Endothelial cell of umbilical vein (primary cell): ENCODE measurements at regions not wholly inside any gene's neighbourhood (a gene's known extent, or its start where the extent isn't known, plus 50 kb on each side); places are given as distances from the start of the nearest gene placed in this dataset.

Experiments
- BruUV-seq: library from RNA; stranded (reverse); fragments of 400-500 nt; replicated peaks from 2 replicates; lab custom pipeline; 2021; lab: Mats Ljungman, UMichigan
- CTCF ChIA-PET: fragments of 300-600, 350-600 bp; sonication (Branson Sonifier 250); formaldehyde crosslinking; loops from one replicate; lab custom pipeline; 2021; ENCODE audit warnings: antibody characterized with exemption, inconsistent platforms; lab: Charles Lee
- POLR2A ChIA-PET: fragments of 300-600, 350-600 bp; sonication (Branson Sonifier 250); formaldehyde crosslinking; loops from one replicate; lab custom pipeline; 2021; ENCODE audit warnings: antibody characterized with exemption, inconsistent platforms; lab: Charles Lee
- DNase-seq: peaks from one replicate; pipeline ENCODE4 v3.0.0-alpha.2; 2011; ENCODE audit warnings: low read depth, low spot score
- FAIRE-seq: peaks from 2 replicates; lab custom pipeline; 2011; peaks lifted over from hg19 to GRCh38; lab: Jason Lieb, UNC
- H2AFZ ChIP-seq: 2 replicates; pipeline ENCODE4 v1.6.0; 2012; ENCODE audit warnings: low read depth, low read length, control low read depth, inconsistent platforms
- H3K27ac ChIP-seq: 2 replicates; pipeline ENCODE4 v1.5.1; 2011; ENCODE audit warnings: low read depth, mild to moderate bottlenecking, control low read depth, low read length, moderate library complexity; ENCODE audit not compliant: insufficient read depth
- H3K27me3 ChIP-seq, 2 experiments: 2 replicates each; pipeline versions ENCODE4 v1.6.0 to v1.6.1; 2011; ENCODE audit warnings: low read length in 2 of 2, mixed read lengths in 1 of 2; ENCODE audit not compliant: control insufficient read depth in 2 of 2, insufficient read depth in 2 of 2
- H3K36me3 ChIP-seq, 2 experiments: 2 replicates in 1 of 2; 3 replicates in 1 of 2; pipeline ENCODE4 v1.5.1; 2011; ENCODE audit warnings: low read length in 2 of 2, mild to moderate bottlenecking in 1 of 2, moderate library complexity in 1 of 2; ENCODE audit not compliant: control insufficient read depth in 2 of 2, insufficient read depth in 2 of 2; ENCODE audit errors: extremely low read depth in 1 of 2
- H3K4me1 ChIP-seq: 3 replicates; pipeline ENCODE4 v1.5.1; 2011; ENCODE audit warnings: mild to moderate bottlenecking, low read length; ENCODE audit not compliant: control insufficient read depth, insufficient read depth; ENCODE audit errors: extremely low read depth
- H3K4me2 ChIP-seq: 2 replicates; pipeline ENCODE4 v1.6.1; 2011; ENCODE audit warnings: low read length, control low read depth, mixed read lengths; ENCODE audit not compliant: insufficient read depth
- H3K4me3 ChIP-seq, 3 experiments: fragments of 200-600 bp in 1 of 3; sonication (generic), shearing (Covaris generic) in 1 of 3; replicated peaks in 1 of 3; 2 replicates each; pipeline ENCODE4 v1.5.1; 2011 to 2016; ENCODE audit warnings: control low read depth in 3 of 3, low read length in 3 of 3, mild to moderate bottlenecking in 2 of 3, inconsistent platforms in 1 of 3, low read depth in 1 of 3, moderate library complexity in 1 of 3; ENCODE audit not compliant: insufficient read depth in 1 of 3
- H3K79me2 ChIP-seq: 2 replicates; pipeline ENCODE4 v1.6.0; 2012; ENCODE audit warnings: low read length, inconsistent platforms; ENCODE audit not compliant: control insufficient read depth, insufficient read depth
- H3K9ac ChIP-seq: replicated peaks from 2 replicates; pipeline ENCODE3; 2011; ENCODE audit warnings: low read length, control low read depth; ENCODE audit not compliant: insufficient read depth; ENCODE audit errors: extremely low read depth
- H3K9me1 ChIP-seq: replicated peaks from 3 replicates; pipeline ENCODE4 v1.6.0; 2011; ENCODE audit warnings: mild to moderate bottlenecking, low read length; ENCODE audit not compliant: control insufficient read depth, insufficient read depth; ENCODE audit errors: extremely low read depth
- H3K9me3 ChIP-seq: replicated peaks from 2 replicates; pipeline ENCODE4 v1.5.1; 2012; ENCODE audit warnings: low read length, inconsistent platforms; ENCODE audit not compliant: control insufficient read depth, insufficient read depth
- H4K20me1 ChIP-seq: replicated peaks from 2 replicates; pipeline ENCODE3; 2011; ENCODE audit warnings: mild to moderate bottlenecking, low read length; ENCODE audit not compliant: control insufficient read depth, insufficient read depth; ENCODE audit errors: extremely low read depth
- EZH2 ChIP-seq: IDR thresholded peaks from 2 replicates; pipeline ENCODE4 v1.6.1; 2012; ENCODE audit warnings: borderline replicate concordance, low read depth, mild to moderate bottlenecking, moderate library complexity, low read length, inconsistent platforms; ENCODE audit not compliant: severe bottlenecking
- FOS ChIP-seq: IDR thresholded peaks from 2 replicates; pipeline ENCODE4 v1.6.1; 2011; ENCODE audit warnings: mild to moderate bottlenecking, low read length, moderate library complexity, borderline replicate concordance; ENCODE audit not compliant: insufficient read depth
- GATA2 ChIP-seq: IDR thresholded peaks from 2 replicates; pipeline ENCODE4 v1.7.0; 2011; ENCODE audit warnings: low read depth, mild to moderate bottlenecking, moderate library complexity, mixed read lengths, low read length; ENCODE audit not compliant: insufficient read length, insufficient read depth
- JUN ChIP-seq: IDR thresholded peaks from 2 replicates; pipeline ENCODE4 v1.6.1; 2011; ENCODE audit warnings: borderline replicate concordance, low read depth; ENCODE audit not compliant: insufficient read length, insufficient read depth
- MYC ChIP-seq: IDR thresholded peaks from one replicate; pipeline ENCODE4 v1.6.1; 2011; ENCODE audit warnings: mild to moderate bottlenecking, low read depth, low read length
- POLR2A ChIP-seq: IDR thresholded peaks from 2 replicates; pipeline ENCODE4 v1.6.1; 2012; ENCODE audit warnings: low read depth, mild to moderate bottlenecking, control low read depth, low read length
- POLR2AphosphoS5 ChIP-seq: IDR thresholded peaks from 2 replicates; pipeline ENCODE4 v1.6.1; 2012; ENCODE audit warnings: low read depth, mild to moderate bottlenecking, control low read depth, low read length, moderate library complexity; ENCODE audit not compliant: insufficient read depth
- dilution Hi-C: fragments of 300-500 bp; cut with MboI; formaldehyde crosslinking; loops from one replicate; pipeline ENCODE4 v1.15.0; 2019; ENCODE audit warnings: low sequenced_read_pairs; ENCODE audit not compliant: extremely low pct_ligation_motif_present
- intact Hi-C: fragments of 100-400 bp; cut with micrococcal nuclease; formaldehyde crosslinking; loops from one replicate; pipeline ENCODE4 v1.10.0; 2022
- TF ChIP-seq, protein P1 (sequence below), 2 donors: IDR thresholded peaks; 1 replicate in 1 of 2; 2 replicates in 1 of 2; pipeline ENCODE4 v1.5.1; 2011; ENCODE audit warnings: low read length in 2 of 2, mild to moderate bottlenecking in 2 of 2, moderate library complexity in 2 of 2, control low read depth in 1 of 2, inconsistent platforms in 1 of 2, low read depth in 1 of 2; ENCODE audit not compliant: insufficient read depth in 1 of 2; ENCODE audit errors: extremely low read depth in 1 of 2
- TF ChIP-seq, protein P2 (sequence below): IDR thresholded peaks from 2 replicates; pipeline ENCODE4 v1.6.1; 2011; ENCODE audit not compliant: insufficient read depth, insufficient read length

DNA sequence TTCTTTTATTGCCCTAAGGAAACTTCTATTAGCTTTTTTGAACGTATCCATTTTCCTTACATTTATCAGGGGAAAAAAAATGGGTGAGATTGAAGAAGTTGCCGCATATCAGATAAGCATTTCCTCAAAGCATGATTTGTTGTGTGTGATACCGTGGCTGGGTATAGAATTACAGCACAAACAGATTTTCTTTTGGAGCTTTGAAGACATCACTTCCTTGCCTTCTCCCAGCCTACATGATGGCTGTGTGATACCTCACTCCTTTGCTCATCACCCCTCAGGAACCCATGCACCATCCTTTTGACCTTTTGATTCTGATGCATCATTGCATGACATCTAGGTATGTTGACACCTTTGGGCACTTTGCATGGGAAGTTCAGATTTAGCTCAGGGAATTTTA lies 1155.3 kb downstream of the BRD1 start:
- H3K27ac ChIP-seq: no peak overlapping the region
- dilution Hi-C loops (no loop called here), intact Hi-C loops (no loop called here)
- CTCF ChIA-PET: no interaction called here
- no peak overlapping the region for H2AFZ ChIP-seq
- TF ChIP-seq FOS (no peak), EZH2 (no peak), MYC (no peak), JUN (no peak), POLR2A (no peak), POLR2AphosphoS5 (no peak), GATA2 (no peak)
- TF ChIP-seq, protein P1, sequence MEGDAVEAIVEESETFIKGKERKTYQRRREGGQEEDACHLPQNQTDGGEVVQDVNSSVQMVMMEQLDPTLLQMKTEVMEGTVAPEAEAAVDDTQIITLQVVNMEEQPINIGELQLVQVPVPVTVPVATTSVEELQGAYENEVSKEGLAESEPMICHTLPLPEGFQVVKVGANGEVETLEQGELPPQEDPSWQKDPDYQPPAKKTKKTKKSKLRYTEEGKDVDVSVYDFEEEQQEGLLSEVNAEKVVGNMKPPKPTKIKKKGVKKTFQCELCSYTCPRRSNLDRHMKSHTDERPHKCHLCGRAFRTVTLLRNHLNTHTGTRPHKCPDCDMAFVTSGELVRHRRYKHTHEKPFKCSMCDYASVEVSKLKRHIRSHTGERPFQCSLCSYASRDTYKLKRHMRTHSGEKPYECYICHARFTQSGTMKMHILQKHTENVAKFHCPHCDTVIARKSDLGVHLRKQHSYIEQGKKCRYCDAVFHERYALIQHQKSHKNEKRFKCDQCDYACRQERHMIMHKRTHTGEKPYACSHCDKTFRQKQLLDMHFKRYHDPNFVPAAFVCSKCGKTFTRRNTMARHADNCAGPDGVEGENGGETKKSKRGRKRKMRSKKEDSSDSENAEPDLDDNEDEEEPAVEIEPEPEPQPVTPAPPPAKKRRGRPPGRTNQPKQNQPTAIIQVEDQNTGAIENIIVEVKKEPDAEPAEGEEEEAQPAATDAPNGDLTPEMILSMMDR (IDR thresholded peaks at IDR 0.05; ENCODE audit: extremely low read depth in 1 of 2, insufficient read depth in 1 of 2, low read depth in 1 of 2, low read length in 2 of 2): no peak
- TF ChIP-seq, protein P2, sequence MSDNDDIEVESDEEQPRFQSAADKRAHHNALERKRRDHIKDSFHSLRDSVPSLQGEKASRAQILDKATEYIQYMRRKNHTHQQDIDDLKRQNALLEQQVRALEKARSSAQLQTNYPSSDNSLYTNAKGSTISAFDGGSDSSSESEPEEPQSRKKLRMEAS: no peak
- DNase-seq (no peak), FAIRE-seq (no peak)
- no peak overlapping the region for H3K4me2 ChIP-seq
- no peaks in the 10 kb centered on the region for H3K36me3 ChIP-seq
- POLR2A ChIA-PET: no interaction called here
- peaks cover 10% of the 10 kb centered on the region for H3K9me3 ChIP-seq
- H4K20me1 ChIP-seq: no peaks in the 10 kb centered on the region
- H3K4me1 ChIP-seq: no peaks in the 10 kb centered on the region
- H3K9me1 ChIP-seq: no peaks in the 10 kb centered on the region
- H3K4me3 ChIP-seq: no peak overlapping the region
- H3K79me2 ChIP-seq: no peaks in the 10 kb centered on the region
- no peaks in the 10 kb centered on the region for H3K27me3 ChIP-seq
- no peak overlapping the region for H3K9ac ChIP-seq
- BruUV-seq: no TSS peak
